ENCODE measurements at regions not wholly inside any gene's neighbourhood (a gene's known extent, or its start where the extent isn't known, plus 50 kb on each side); places are given as distances from the start of the nearest gene placed in this dataset.
"Not testable (repeated sequence)": the region's sequence is repeated elsewhere in the genome, so short reads cannot be mapped to it uniquely, and the experiment has no call there.

DNA sequence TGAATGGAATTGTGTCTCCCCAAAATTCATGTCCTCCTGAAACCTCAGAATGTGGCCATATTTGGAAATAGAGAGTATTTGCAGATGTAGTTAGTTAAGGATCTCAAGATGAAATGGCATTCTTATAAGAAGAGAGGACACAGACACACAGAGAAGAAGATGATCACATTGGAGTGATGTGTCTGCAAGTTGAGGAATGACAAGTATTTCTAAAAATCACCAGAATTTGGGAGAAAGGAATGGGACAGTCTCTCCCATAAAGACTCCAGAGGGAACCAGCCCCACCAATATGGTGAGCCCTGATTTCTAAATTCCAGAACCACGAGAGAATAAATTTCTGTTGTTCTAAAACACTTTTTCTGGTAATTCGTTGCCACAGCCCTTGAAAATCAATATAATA is 166.3 kb downstream of the C1D start:
- TF ChIP-seq, protein P1, sequence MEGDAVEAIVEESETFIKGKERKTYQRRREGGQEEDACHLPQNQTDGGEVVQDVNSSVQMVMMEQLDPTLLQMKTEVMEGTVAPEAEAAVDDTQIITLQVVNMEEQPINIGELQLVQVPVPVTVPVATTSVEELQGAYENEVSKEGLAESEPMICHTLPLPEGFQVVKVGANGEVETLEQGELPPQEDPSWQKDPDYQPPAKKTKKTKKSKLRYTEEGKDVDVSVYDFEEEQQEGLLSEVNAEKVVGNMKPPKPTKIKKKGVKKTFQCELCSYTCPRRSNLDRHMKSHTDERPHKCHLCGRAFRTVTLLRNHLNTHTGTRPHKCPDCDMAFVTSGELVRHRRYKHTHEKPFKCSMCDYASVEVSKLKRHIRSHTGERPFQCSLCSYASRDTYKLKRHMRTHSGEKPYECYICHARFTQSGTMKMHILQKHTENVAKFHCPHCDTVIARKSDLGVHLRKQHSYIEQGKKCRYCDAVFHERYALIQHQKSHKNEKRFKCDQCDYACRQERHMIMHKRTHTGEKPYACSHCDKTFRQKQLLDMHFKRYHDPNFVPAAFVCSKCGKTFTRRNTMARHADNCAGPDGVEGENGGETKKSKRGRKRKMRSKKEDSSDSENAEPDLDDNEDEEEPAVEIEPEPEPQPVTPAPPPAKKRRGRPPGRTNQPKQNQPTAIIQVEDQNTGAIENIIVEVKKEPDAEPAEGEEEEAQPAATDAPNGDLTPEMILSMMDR (IDR thresholded peaks at IDR 0.05; ENCODE audit: control insufficient read depth, insufficient read depth, low read depth, low read length, missing control alignments): no peak
- H3K4me3 ChIP-seq (ENCODE audit: control insufficient read depth, low read depth, low read length): no peak overlapping the region
- no peak for DNase-seq (ENCODE audit: low read depth)

DNA sequence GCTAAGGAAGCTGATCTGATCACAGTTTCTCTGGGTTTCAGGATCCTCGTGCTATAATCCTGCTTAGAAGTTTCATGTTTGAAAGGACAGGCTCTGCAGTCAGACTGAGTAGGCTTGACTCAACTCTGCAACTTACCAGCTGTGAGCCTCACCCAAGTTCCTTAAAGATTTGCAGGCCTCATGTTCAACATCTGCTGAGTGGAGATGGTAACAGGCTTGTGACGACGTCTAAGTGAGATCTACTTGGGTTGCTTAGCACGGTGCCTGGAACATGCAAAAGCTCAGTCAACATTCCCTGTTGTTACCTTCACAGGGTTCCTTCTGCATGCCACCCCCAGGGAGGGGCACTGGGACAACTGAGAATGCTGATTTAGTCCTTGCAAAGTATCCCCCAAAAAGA is 164.2 kb downstream of the C1D start:
- no peak for DNase-seq (ENCODE audit: low read depth)
- H3K4me3 ChIP-seq (ENCODE audit: control insufficient read depth, low read depth, low read length): no peak overlapping the region
- TF ChIP-seq, protein P1 (IDR thresholded peaks at IDR 0.05; ENCODE audit: control insufficient read depth, insufficient read depth, low read depth, low read length, missing control alignments): no peak

DNA sequence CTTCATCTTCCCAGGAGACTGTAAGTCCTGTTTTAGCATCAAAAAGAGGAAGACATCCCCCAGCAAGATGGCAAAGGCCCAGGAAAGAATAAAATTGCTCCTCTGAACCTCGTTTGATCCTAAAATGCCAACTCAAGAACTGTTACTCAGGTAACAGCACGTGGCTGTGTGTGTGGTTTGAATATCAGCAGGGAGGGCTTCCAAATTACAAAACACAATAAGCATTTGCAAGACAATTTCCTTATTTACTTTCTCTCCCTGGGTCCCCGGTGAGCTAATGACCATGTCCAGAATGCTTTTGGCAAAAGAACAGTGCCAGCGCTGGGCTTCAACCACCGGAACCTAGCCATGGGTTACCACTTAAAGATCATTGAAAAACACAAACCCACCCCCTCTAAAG is 163.6 kb downstream of the C1D start:
- no peak for DNase-seq (ENCODE audit: low read depth)
- no peak overlapping the region for H3K4me3 ChIP-seq (ENCODE audit: control insufficient read depth, low read depth, low read length)
- TF ChIP-seq, protein P1 (IDR thresholded peaks at IDR 0.05; ENCODE audit: control insufficient read depth, insufficient read depth, low read depth, low read length, missing control alignments): no peak

DNA sequence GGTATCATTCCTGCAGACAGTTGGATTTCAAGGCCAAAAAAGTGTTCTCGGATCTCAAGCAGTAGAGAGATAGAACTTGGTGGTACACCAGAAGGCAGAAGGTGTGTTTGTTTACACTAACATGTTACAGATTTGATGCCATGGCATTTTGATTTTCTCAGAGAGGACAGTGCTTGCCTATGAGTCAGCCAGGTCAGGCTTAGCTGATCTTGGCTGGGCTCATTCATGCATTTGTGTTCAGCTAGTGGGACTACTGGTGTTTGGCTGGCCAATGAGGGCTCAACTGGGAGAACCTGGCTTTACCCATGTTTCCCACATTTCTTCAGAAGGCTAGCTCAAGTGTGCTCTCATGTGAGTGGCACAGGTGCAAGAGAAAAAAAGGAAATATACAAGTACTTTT is 162.0 kb downstream of the C1D start:
- H3K4me3 ChIP-seq (ENCODE audit: control insufficient read depth, low read depth, low read length): no peak overlapping the region
- no peak for DNase-seq (ENCODE audit: low read depth)
- TF ChIP-seq, protein P1 (IDR thresholded peaks at IDR 0.05; ENCODE audit: control insufficient read depth, insufficient read depth, low read depth, low read length, missing control alignments): no peak

DNA sequence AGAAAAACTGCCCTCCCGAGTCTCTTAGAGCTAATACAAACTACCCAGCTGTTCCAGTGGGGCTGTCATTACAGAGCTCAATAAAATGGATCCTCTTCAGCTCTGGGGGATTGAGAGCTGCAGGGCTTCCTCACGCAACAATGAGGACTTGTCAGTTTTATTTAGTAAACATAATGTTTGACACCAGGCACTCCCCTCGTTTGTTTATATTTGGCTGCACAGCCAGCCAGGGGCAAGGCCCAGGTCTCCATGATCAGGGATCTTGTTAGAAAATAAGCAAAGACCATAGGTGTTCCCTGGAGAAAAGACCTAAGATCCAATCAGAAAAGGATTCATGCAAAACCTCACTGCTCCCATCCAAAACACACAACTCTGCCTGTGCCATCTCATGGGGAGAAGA is 158.2 kb downstream of the C1D start:
- TF ChIP-seq, protein P1 (IDR thresholded peaks at IDR 0.05; ENCODE audit: control insufficient read depth, insufficient read depth, low read depth, low read length, missing control alignments): no peak
- DNase-seq (ENCODE audit: low read depth): no peak
- H3K4me3 ChIP-seq (ENCODE audit: control insufficient read depth, low read depth, low read length): no peak overlapping the region

DNA sequence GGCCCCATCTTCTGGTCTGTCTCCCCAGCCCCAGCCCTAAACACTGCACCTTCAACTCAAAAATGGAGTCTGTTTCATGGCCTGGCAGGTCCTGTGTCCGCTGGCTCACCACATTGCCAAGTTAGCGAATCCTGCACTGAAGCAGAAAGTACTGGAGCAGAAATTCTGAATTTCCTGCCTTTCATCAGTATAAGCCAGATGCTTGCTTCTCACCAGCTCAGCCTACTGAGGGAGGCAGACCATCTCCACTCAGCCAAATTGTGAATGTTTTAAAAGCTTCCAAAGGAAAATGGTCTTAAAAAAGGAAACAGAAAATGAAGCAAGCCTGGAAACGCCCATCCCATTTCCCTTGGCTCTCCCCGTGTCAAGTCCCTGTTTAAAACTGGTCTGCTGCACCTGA is 157.8 kb downstream of the C1D start:
- DNase-seq (ENCODE audit: low read depth): no peak
- no peak overlapping the region for H3K4me3 ChIP-seq (ENCODE audit: control insufficient read depth, low read depth, low read length)

DNA sequence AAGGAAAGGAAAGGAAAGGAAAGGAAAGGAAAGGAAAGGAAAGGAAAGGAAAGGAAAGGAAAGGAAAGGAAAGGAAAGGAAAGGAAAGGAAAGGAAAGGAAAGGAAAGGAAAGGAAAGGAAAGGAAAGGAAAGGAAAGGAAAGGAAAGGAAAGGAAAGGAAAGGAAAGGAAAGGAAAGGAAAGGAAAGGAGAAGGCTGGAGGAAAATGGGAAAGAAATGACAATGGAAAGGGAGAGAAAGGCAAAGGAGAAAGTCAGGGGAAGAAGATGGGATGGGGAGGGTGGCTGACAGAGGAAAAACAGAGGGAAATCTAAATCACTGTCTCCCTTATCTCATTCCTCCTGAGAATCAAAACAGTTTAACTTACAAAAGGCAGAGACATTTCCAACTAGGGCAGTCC is 156.3 kb downstream of the C1D start:
- not testable (repeated sequence) for H3K4me3 ChIP-seq (ENCODE audit: control insufficient read depth, low read depth, low read length); DNase-seq (ENCODE audit: low read depth)

More for the DNA sequence above, 157.8 kb downstream of the C1D start:
- TF ChIP-seq, protein P1 (IDR thresholded peaks at IDR 0.05; ENCODE audit: control insufficient read depth, insufficient read depth, low read depth, low read length, missing control alignments): no peak
